HG03432 (cell line): ENCODE measurements at regions not wholly inside any gene's neighbourhood (a gene's known extent, or its start where the extent isn't known, plus 50 kb on each side); places are given as distances from the start of the nearest gene placed in this dataset.

Source experiments
- ATAC-seq: cut with Tn5 transposase; IDR thresholded peaks from one replicate; pipeline ENCODE4 v1.9.1; 2021; ENCODE audit warnings: mild to moderate bottlenecking, moderate library complexity; ENCODE audit not compliant: unreplicated experiment

- no peak for ATAC-seq
Observed at GRCh38 chr3:159586571-159587202, 401.9 kb upstream of the IL12A start.

- ATAC-seq, result no peak
Observed at GRCh38 chr3:159593927-159594605, 394.6 kb upstream of the IL12A start.

- ATAC-seq, result no peak
Observed at GRCh38 chr3:159600291-159600690, 388.3 kb upstream of the IL12A start.

GRCh38 chr3:159604151-159604581, 384.5 kb upstream of the IL12A start:
- ATAC-seq, result no peak

DNA sequence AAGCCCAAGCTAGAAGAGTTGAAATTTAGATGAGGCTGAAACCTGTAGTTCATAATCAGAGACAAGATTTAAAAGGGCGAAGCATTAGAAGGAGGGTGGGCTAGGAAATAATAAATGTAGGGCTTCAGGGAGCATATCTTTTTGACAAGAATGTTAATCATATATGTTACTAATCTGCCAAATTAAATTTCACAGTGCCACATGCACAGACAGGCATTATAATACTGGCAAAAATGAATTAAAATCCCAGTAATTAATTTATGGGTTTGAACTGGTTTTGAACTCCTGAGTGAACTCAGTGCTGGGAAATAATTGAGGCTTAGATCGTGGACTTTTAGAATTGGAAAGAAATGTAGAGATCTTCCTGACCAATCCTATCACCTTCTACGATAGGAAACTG, 383.5 kb upstream of the IL12A start:
- ATAC-seq, result no peak

- no peak for ATAC-seq
Observed at GRCh38 chr3:159605776-159606175, 382.9 kb upstream of the IL12A start.

DNA sequence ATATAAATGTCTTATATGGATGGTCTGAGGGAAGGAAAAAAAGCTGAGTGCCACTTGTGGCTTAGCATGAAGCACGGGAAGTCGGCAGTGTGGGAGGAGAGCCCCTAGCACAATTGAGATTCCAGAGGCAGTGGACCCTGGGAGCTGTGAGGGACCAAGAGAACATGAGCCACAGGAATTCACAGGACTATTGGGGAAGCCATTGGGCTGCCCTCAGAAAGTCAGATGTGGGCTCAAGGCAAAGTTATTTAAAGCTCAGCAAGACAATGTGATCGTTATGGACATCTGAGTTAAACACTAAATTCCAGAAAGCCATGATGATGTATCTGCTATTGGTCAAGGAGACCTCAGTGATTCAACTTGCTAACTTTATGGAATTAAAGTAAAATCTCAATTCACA, 380.8 kb upstream of the IL12A start:
- ATAC-seq, result no peak

DNA sequence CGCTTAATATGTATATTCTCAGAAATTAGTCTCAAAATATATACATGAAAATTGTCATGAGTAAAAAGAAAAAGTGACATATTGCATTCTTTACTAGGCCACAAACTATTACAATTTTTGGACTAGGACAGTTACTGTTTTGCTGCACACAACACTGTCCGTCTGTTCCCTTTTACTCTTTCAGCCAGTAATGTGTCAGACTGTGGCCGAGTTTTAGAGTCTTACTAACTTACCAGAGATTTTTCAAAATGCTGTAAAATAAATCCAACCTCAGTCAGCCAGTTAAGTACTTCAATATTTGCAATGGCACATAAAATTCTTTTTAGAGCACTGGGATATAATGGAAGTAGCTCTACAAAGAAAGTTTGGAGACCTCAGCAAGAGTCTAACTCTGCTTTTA, 380.3 kb upstream of the IL12A start:
- no peak for ATAC-seq

GRCh38 chr3:159609625-159610024, 379.0 kb upstream of the IL12A start:
- ATAC-seq, result no peak

DNA sequence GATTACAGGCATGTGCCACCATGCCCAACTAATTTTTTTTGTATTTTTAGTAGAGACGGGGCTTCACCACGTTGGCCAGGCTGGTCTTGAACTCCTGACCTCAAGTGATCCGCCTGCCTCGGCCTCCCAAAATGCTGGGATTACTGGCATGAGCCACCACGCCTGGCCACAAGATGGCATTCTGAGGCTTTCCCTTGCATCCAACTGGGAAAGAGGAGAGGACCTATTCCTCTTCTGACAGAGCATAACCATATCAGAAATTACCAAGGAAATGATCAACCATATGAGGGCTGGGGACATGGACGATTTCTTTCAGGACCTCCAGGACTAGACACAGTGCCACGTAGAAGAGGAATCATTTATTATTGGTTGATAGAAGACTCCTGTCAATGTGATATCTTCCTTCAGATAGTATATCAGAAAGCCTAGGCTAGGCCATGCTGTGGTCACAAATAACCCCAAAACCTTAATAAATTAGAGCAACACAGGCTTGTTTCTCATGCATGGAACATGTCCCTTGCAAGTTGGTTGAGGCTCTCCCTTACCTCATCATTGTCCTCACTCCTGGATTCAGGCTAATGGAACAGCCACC, 372.3 kb upstream of the IL12A start:
- ATAC-seq, result no peak

DNA sequence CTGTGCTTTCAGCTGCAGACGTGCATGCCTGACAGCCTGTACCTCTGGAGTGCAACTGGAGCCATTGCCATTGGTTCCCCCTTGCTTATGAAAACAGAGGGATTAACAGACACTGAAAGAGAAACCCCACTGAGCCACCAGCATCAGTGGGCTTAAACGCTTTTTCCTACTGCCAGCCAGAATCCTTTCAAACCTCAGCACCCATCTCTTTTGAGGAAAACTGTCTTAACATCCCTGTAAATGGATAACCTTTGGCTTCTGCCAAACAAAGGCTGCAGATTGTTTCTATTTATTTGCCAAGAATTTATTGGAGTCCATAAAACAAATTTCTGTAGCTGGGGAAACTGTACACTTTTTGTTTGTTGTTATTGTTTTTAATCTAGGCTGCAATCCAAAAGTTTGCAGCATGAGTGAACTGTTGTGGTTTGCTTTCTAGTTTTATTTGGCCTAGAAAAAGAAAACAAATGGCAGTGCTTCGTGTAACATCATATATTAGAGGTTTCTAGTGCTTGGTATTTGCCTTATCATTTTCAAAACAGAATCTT, 369.2 kb upstream of the IL12A start:
- ATAC-seq, result no peak

DNA sequence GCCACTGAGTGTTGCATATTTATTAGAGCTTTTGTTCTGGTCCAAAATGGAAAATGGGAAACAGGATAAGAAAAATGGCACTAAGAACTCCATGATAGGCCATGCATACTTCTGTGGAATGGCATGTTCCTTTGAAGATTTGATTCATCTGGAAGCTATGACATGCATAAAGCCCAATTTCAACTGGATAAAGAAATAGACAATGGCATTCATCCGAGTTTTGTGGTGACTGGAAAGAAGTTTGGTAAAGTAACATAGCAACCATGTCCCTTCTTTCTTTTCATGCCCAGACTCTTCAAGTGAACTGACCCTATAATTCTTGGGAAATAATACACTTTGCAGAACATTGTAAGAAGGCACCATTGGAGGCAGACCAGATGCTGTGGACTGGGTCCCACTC, 368.4 kb upstream of the IL12A start:
- no peak for ATAC-seq

GRCh38 chr3:159620873-159621272, 367.8 kb upstream of the IL12A start:
- no peak for ATAC-seq

- no peak for ATAC-seq
Observed at GRCh38 chr3:159624616-159625015, 364.0 kb upstream of the IL12A start.

GRCh38 chr3:159625594-159625993, 363.0 kb upstream of the IL12A start:
- ATAC-seq, result no peak

DNA sequence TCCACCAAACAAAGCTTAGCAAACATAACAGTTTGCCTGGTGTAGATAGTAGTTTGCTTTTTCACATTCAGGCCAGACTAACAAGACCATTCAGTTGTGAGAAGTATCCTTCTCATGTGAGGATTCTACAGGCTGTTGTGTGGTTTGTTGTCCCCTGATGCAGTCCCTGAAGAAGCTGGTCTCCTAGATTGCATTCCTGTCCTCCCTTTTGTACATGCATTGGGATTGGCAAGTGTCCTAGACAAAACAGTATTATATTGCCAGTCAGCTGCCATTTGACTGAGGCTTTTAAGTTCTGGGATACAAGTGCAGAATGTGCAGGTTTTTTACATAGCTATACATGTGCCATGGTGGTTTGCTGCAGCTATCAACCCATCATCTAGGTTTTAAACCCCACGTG, 362.0 kb upstream of the IL12A start:
- no peak for ATAC-seq

DNA sequence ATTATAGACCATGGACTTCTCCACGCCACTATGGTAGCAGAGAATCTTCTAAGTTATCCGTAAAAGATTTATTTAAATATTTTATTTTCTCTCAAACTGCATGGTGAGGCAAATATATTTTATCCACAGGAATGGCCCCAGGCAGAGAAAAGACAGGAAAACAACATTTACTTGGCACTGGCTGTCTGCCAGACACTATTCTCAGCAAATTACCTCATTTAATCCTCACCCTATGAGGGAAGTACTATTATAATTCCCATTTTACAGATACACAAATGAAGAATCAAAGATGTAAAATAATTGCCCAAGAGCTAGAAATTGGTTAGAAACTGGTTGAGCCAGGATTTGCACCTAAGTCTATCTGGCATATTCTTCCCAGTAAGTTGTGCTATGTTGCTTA, 361.4 kb upstream of the IL12A start:
- ATAC-seq, result no peak

DNA sequence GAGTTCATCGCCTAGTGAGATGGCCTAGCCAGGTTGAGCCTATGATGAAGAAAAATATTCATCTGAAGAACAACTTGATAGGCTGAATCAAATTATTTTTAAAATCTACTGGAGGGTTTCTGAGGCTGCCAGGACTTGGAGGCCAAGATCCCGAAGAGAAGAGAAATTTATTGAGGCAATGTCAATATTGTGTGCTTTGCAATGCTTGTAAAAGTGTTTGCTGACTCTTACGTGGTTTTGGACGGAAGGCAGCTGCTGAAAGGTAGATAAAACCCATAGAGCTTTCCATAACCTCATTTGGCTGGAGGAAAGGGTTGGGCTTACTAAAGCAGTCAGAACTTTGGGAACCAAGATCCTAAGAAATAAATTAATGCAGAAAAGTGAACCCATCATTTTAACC, 361.0 kb upstream of the IL12A start:
- ATAC-seq, result no peak

- ATAC-seq, result no peak
Observed at GRCh38 chr3:159629329-159630084, 359.1 kb upstream of the IL12A start.

- no peak for ATAC-seq
Observed at GRCh38 chr3:159631226-159631625, 357.4 kb upstream of the IL12A start.

GRCh38 chr3:159632128-159632527, 356.5 kb upstream of the IL12A start:
- no peak for ATAC-seq
